Progenitor cell of endocrine pancreas (in vitro differentiated cells): ENCODE measurements at regions not wholly inside any gene's neighbourhood (a gene's known extent, or its start where the extent isn't known, plus 50 kb on each side); places are given as distances from the start of the nearest gene placed in this dataset.

ENCODE experiments used
- DNase-seq: peaks from one replicate; pipeline ENCODE4 v3.0.0; 2021; ENCODE audit warnings: low spot score; ENCODE audit not compliant: unreplicated experiment
- H3K27ac Mint-ChIP-seq: 2 replicates; pipeline ENCODE4 v1.8.0; 2021; ENCODE audit warnings: mild to moderate bottlenecking, moderate library complexity, mixed read lengths
- H3K27me3 Mint-ChIP-seq: 2 replicates; pipeline ENCODE4 v1.8.0; 2021; ENCODE audit warnings: mixed read lengths
- H3K36me3 Mint-ChIP-seq: 2 replicates; pipeline ENCODE4 v1.8.0; 2022; ENCODE audit warnings: mixed read lengths; ENCODE audit not compliant: insufficient read depth
- H3K4me1 Mint-ChIP-seq: 2 replicates; pipeline ENCODE4 v1.8.0; 2021; ENCODE audit warnings: low read depth, mixed read lengths
- H3K4me3 Mint-ChIP-seq: 2 replicates; pipeline ENCODE4 v1.8.0; 2021; ENCODE audit warnings: low read depth, mild to moderate bottlenecking, moderate library complexity, mixed read lengths
- H3K9me3 Mint-ChIP-seq: 2 replicates; pipeline ENCODE4 v1.8.0; 2021; ENCODE audit warnings: low read depth, mixed read lengths
- CTCF ChIP-seq: fragments of 200-600 bp; sonication (generic); IDR thresholded peaks from one replicate; pipeline ENCODE4 v1.5.0; 2021; ENCODE audit warnings: antibody characterized with exemption, mild to moderate bottlenecking; ENCODE audit not compliant: unreplicated experiment

- Mint-ChIP-seq H3K27me3 (no peaks in the 10 kb centered on the region), H3K4me1 (peaks cover 2% of the 10 kb centered on the region), H3K27ac (no peak overlapping the region), H3K36me3 (no peaks in the 10 kb centered on the region), H3K9me3 (peaks cover 11% of the 10 kb centered on the region), H3K4me3 (no peak overlapping the region)
- no peak for TF ChIP-seq CTCF
- DNase-seq: no peak
Measured at GRCh38 chr9:82410306-82410705, 421.7 kb downstream of the SPATA31D1 start.

- no peak for DNase-seq
- Mint-ChIP-seq H3K4me1 (peaks cover 2% of the 10 kb centered on the region), H3K27me3 (no peaks in the 10 kb centered on the region), H3K9me3 (peaks cover 11% of the 10 kb centered on the region), H3K4me3 (no peak overlapping the region), H3K36me3 (no peaks in the 10 kb centered on the region), H3K27ac (no peak overlapping the region)
- no peak for TF ChIP-seq CTCF
Measured at GRCh38 chr9:82410866-82411265, 422.3 kb downstream of the SPATA31D1 start.

GRCh38 chr9:82412586-82413305, 424.2 kb downstream of the SPATA31D1 start:
- Mint-ChIP-seq H3K27ac (no peak overlapping the region), H3K27me3 (no peaks in the 10 kb centered on the region), H3K4me3 (no peak overlapping the region), H3K9me3 (peaks cover 11% of the 10 kb centered on the region), H3K4me1 (peaks cover 2% of the 10 kb centered on the region), H3K36me3 (no peaks in the 10 kb centered on the region)
- TF ChIP-seq CTCF: no peak
- no peak for DNase-seq

GRCh38 chr9:82417501-82417900, 428.9 kb downstream of the SPATA31D1 start:
- no peak for TF ChIP-seq CTCF
- Mint-ChIP-seq H3K4me3 (no peak overlapping the region), H3K9me3 (peaks cover 15% of the 10 kb centered on the region), H3K27me3 (no peaks in the 10 kb centered on the region), H3K36me3 (no peaks in the 10 kb centered on the region), H3K4me1 (no peaks in the 10 kb centered on the region), H3K27ac (no peak overlapping the region)
- DNase-seq: no peak

GRCh38 chr9:82418334-82418733, 429.8 kb downstream of the SPATA31D1 start:
- no peak for DNase-seq
- Mint-ChIP-seq H3K4me1 (no peaks in the 10 kb centered on the region), H3K9me3 (peaks cover 15% of the 10 kb centered on the region), H3K4me3 (no peak overlapping the region), H3K27me3 (no peaks in the 10 kb centered on the region), H3K27ac (no peak overlapping the region), H3K36me3 (no peaks in the 10 kb centered on the region)
- no peak for TF ChIP-seq CTCF
